K562 (cell line): ENCODE measurements at regions not wholly inside any gene's neighbourhood (a gene's known extent, or its start where the extent isn't known, plus 50 kb on each side); places are given as distances from the start of the nearest gene placed in this dataset.

Source experiments
- ATAC-seq: fragments of 200-7000 bp; cut with Tn5 transposase; 3 replicates; pipeline ENCODE4 v1.9.1; 2020; ENCODE audit warnings: moderate library complexity
- BruUV-seq: library from RNA; stranded (reverse); fragments of 400-500 nt; replicated peaks from 2 replicates; lab custom pipeline; 2021; lab: Mats Ljungman, UMichigan
- CTCF ChIA-PET: fragments of 300-600 bp; formaldehyde crosslinking; extraction: SDS; loops from one replicate; lab custom pipeline; 2021; ENCODE audit warnings: low intra/inter-chr PET ratio; lab: Yijun Ruan, JAX
- POLR2A ChIA-PET: fragments of 300-600, 350-650 bp; sonication (Branson Sonifier 250); formaldehyde crosslinking; extraction: SDS; loops from one replicate; lab custom pipeline; 2021; ENCODE audit warnings: antibody characterized with exemption, inconsistent platforms; lab: Yijun Ruan, JAX
- DNase-seq, 4 experiments: peaks; one replicate each; pipeline versions ENCODE4 v3.0.0 to v3.0.0-alpha.2; 2011 to 2018; ENCODE audit warnings: low spot score in 3 of 4, mixed read lengths in 3 of 4; ENCODE audit errors: extremely low read depth in 1 of 4
- FAIRE-seq: peaks from 2 replicates; lab custom pipeline; 2011; peaks lifted over from hg19 to GRCh38; lab: Jason Lieb, UNC
- H2AFZ ChIP-seq: 2 replicates; pipeline ENCODE4 v1.6.0; 2011; ENCODE audit warnings: low read depth, low read length, control low read depth, inconsistent platforms
- H3K27ac ChIP-seq: fragments of 200-600 bp; 3 replicates; pipeline ENCODE4 v1.8.0; 2011; ENCODE audit warnings: low read depth, mild to moderate bottlenecking, control low read depth, inconsistent platforms, low read length, moderate library complexity, mixed read lengths; ENCODE audit errors: extremely low read depth
- H3K27me3 ChIP-seq, 2 experiments: fragments of 300-600 bp in 1 of 2; 2 replicates in 1 of 2; 3 replicates in 1 of 2; pipeline versions ENCODE4 v1.6.0 to v1.8.0; 2011; ENCODE audit warnings: inconsistent platforms in 2 of 2, low read length in 2 of 2, mild to moderate bottlenecking in 1 of 2, mixed read lengths in 1 of 2, moderate library complexity in 1 of 2; ENCODE audit not compliant: control insufficient read depth in 2 of 2, insufficient read depth in 2 of 2
- H3K36me3 ChIP-seq: fragments of 300-600 bp; 3 replicates; pipeline ENCODE4 v1.8.0; 2011; ENCODE audit warnings: mild to moderate bottlenecking, low read length, inconsistent platforms; ENCODE audit not compliant: control insufficient read depth, insufficient read depth
- H3K4me1 ChIP-seq, 2 experiments: fragments of 200-600 bp in 1 of 2; replicated peaks in 1 of 2; 2 replicates in 1 of 2; 3 replicates in 1 of 2; pipeline versions ENCODE4 v1.5.1 to v1.8.0; 2011; ENCODE audit warnings: inconsistent platforms in 2 of 2, low read length in 2 of 2, mild to moderate bottlenecking in 1 of 2, mixed read lengths in 1 of 2, moderate library complexity in 1 of 2; ENCODE audit not compliant: control insufficient read depth in 2 of 2, insufficient read depth in 2 of 2
- H3K4me2 ChIP-seq: 2 replicates; pipeline ENCODE4 v1.6.1; 2011; ENCODE audit warnings: low read length, control low read depth, inconsistent platforms, mixed read lengths; ENCODE audit not compliant: insufficient read depth
- H3K4me3 ChIP-seq: fragments of 200-600 bp; sonication (generic), shearing (Covaris generic); 2 replicates; pipeline ENCODE4 v1.5.1; 2016; ENCODE audit warnings: control low read depth, inconsistent platforms
- H3K79me2 ChIP-seq: fragments of 200-600 bp; 3 replicates; pipeline ENCODE4 v1.8.0; 2011; ENCODE audit warnings: low read length, inconsistent platforms; ENCODE audit not compliant: control insufficient read depth, insufficient read depth
- H3K9ac ChIP-seq, 2 experiments: 2 replicates each; pipeline versions ENCODE4 v1.6.0 to v1.6.1; 2011; ENCODE audit warnings: low read depth in 2 of 2, low read length in 2 of 2, control low read depth in 1 of 2, inconsistent platforms in 1 of 2, mild to moderate bottlenecking in 1 of 2, mixed read lengths in 1 of 2; ENCODE audit not compliant: insufficient read depth in 1 of 2
- H3K9me1 ChIP-seq: one replicate; pipeline ENCODE4 v1.6.0; 2011; ENCODE audit warnings: inconsistent platforms, mild to moderate bottlenecking, low read length, moderate library complexity; ENCODE audit not compliant: control insufficient read depth, insufficient read depth
- H3K9me3 ChIP-seq: replicated peaks from 2 replicates; pipeline ENCODE4 v1.5.1; 2011; ENCODE audit warnings: low read depth, low read length, inconsistent platforms; ENCODE audit not compliant: control insufficient read depth, insufficient read depth
- H4K20me1 ChIP-seq: replicated peaks from 2 replicates; pipeline ENCODE4 v1.6.1; 2011; ENCODE audit warnings: low read length, inconsistent platforms, mixed read lengths; ENCODE audit not compliant: control insufficient read depth, insufficient read depth
- E4F1 ChIP-seq: fragments of 250-450 bp; sonication (Bioruptor Pico); IDR thresholded peaks from 2 replicates; pipeline ENCODE4 v1.5.0; 2021; ENCODE audit warnings: mild to moderate bottlenecking, borderline replicate concordance
- FOXJ2 ChIP-seq: fragments of 200-800 bp; sonication (Bioruptor generic); IDR thresholded peaks from 2 replicates; pipeline ENCODE4 v1.6.1; 2016; ENCODE audit warnings: missing genetic modification characterization, missing compliant biosample characterization
- MCM7 ChIP-seq, 2 experiments: fragments of 450-650 bp; IDR thresholded peaks; 2 replicates each; pipeline ENCODE4 v1.6.1; 2016 to 2018
- PHF21A ChIP-seq: fragments of 450-650 bp; IDR thresholded peaks from 2 replicates; pipeline ENCODE4 v1.6.1; 2017; ENCODE audit warnings: low read depth, borderline replicate concordance
- POLR2B ChIP-seq: fragments of 450-650 bp; IDR thresholded peaks from 2 replicates; pipeline ENCODE4 v1.6.1; 2018; ENCODE audit warnings: low read depth; ENCODE audit not compliant: partially characterized antibody
- SIX5 ChIP-seq, 2 experiments: IDR thresholded peaks; 2 replicates each; pipeline ENCODE4 v1.6.1; 2011; ENCODE audit warnings: low read length in 2 of 2, borderline replicate concordance in 1 of 2, low read depth in 1 of 2, mild to moderate bottlenecking in 1 of 2, moderate library complexity in 1 of 2; ENCODE audit not compliant: insufficient read depth in 1 of 2
- TEAD2 ChIP-seq: fragments of 450-650 bp; IDR thresholded peaks from 2 replicates; pipeline ENCODE4 v1.6.1; 2016; ENCODE audit warnings: missing genetic modification characterization, control low read depth, missing compliant biosample characterization
- ZBTB11 ChIP-seq, 3 experiments: fragments of 200-800 bp in 1 of 3; fragments of 250-450 bp in 1 of 3; fragments of 450-650 bp in 1 of 3; sonication (Bioruptor Pico) in 1 of 3; sonication (Bioruptor generic) in 1 of 3; formaldehyde crosslinking in 1 of 3; IDR thresholded peaks; 2 replicates each; pipeline versions ENCODE4 v1.6.1 to v1.8.0; 2016 to 2022; ENCODE audit warnings: mild to moderate bottlenecking in 2 of 3, missing genetic modification characterization in 2 of 3, missing compliant biosample characterization in 1 of 3, moderate library complexity in 1 of 3
- ZNF217 ChIP-seq: sonication (generic); formaldehyde crosslinking; IDR thresholded peaks from 2 replicates; pipeline ENCODE4 v1.8.0; 2022; ENCODE audit warnings: mild to moderate bottlenecking, missing genetic modification reagents
- ZNF408 ChIP-seq: fragments of 250-450 bp; sonication (Bioruptor Pico); IDR thresholded peaks from 2 replicates; pipeline ENCODE4 v1.4.0; 2020; ENCODE audit warnings: low read depth, mild to moderate bottlenecking, moderate library complexity
- ZNF583 ChIP-seq: fragments of 250-450 bp; sonication (Bioruptor Pico); IDR thresholded peaks from 2 replicates; pipeline ENCODE4 v1.4.0; 2020
- ZNF639 ChIP-seq, 2 experiments: fragments of 200-800 bp in 1 of 2; sonication (Bioruptor generic) in 1 of 2; sonication (generic) in 1 of 2; formaldehyde crosslinking in 1 of 2; IDR thresholded peaks in 1 of 2; conservative IDR thresholded peaks in 1 of 2; 2 replicates each; pipeline versions ENCODE4 v1.5.0 to v1.6.1; 2016 to 2020; ENCODE audit warnings: missing compliant biosample characterization in 1 of 2, missing genetic modification characterization in 1 of 2, missing genetic modification reagents in 1 of 2
- in situ Hi-C: fragments of 300-500 bp; cut with MboI; formaldehyde crosslinking; loops from 4 replicates; pipeline ENCODE4 v1.15.0; 2018; ENCODE audit warnings: inconsistent platforms, mixed read lengths
- intact Hi-C: fragments of 100-400 bp; cut with micrococcal nuclease; formaldehyde crosslinking; loops from 2 replicates; pipeline ENCODE4 v1.14.2; 2022

GRCh38 chr1:73800376-73800775 is 397.6 kb downstream of the LRRIQ3 start (continued):
- no peak for TF ChIP-seq ZBTB11 (CRISPR knock-in tag; IDR thresholded peaks at IDR 0.05)
- TF ChIP-seq POLR2B, result no peak

GRCh38 chr1:73789965-73790364 is 408.0 kb downstream of the LRRIQ3 start:
- POLR2A ChIA-PET, result no interaction called here
- ATAC-seq, result no peak

More at GRCh38 chr1:73789965-73790364, 408.0 kb downstream of the LRRIQ3 start:
- Histone ChIP-seq H3K9me1 (no peaks in the 10 kb centered on the region), H3K9me3 (peaks cover 2% of the 10 kb centered on the region; the same call in 1 of the 2 replicates), H3K4me3 (no peak overlapping the region), H2AFZ (no peak overlapping the region), H3K4me2 (no peak overlapping the region), H4K20me1 (no peaks in the 10 kb centered on the region), H3K4me1 (no peaks in the 10 kb centered on the region), H3K27ac (no peak overlapping the region), H3K79me2 (no peaks in the 10 kb centered on the region), H3K9ac (no peak overlapping the region), H3K36me3 (no peaks in the 10 kb centered on the region), H3K27me3 (no peaks in the 10 kb centered on the region)
- in situ Hi-C loops, result no loop called here
- intact Hi-C loops, result no loop called here
- BruUV-seq, result no TSS peak
- CTCF ChIA-PET, result no interaction called here
- FAIRE-seq (no peak), DNase-seq (no peak)
- TF ChIP-seq ZNF217 (CRISPR knock-in tag) (no peak), TEAD2 (no peak), PHF21A (no peak), SIX5 (IDR thresholded peaks at IDR 0.05; ENCODE audit: borderline replicate concordance in 1 of 2, insufficient read depth in 1 of 2, low read depth in 1 of 2, low read length in 2 of 2) (no peak), ZNF583 (CRISPR knock-in tag) (no peak), ZNF639 (CRISPR knock-in tag; conservative IDR thresholded peaks at IDR 0.05 in 1 of 2, IDR thresholded peaks at IDR 0.05 in 1 of 2) (no peak), MCM7 (IDR thresholded peaks at IDR 0.05) (no peak), FOXJ2 (tag) (no peak), ZNF408 (no peak), E4F1 (CRISPR knock-in tag) (no peak)
